HepG2 (cell line): ENCODE measurements at regions not wholly inside any gene's neighbourhood (a gene's known extent, or its start where the extent isn't known, plus 50 kb on each side); places are given as distances from the start of the nearest gene placed in this dataset.

Experiments used
- ATAC-seq: fragments of 200-7000 bp; cut with Tn5 transposase; 3 replicates; pipeline ENCODE4 v1.9.1; 2020; ENCODE audit warnings: mild to moderate bottlenecking, moderate library complexity
- BruUV-seq: library from RNA; stranded (reverse); fragments of 400-500 nt; replicated peaks from 2 replicates; lab custom pipeline; 2021; lab: Mats Ljungman, UMichigan
- CTCF ChIA-PET: fragments of 300-600 bp; formaldehyde crosslinking; extraction: SDS; loops from one replicate; lab custom pipeline; 2021; ENCODE audit warnings: low total read pairs, inconsistent platforms, low intra/inter-chr PET ratio; lab: Yijun Ruan, JAX
- POLR2A ChIA-PET: fragments of 350-600 bp; sonication (Branson Sonifier 250); formaldehyde crosslinking; loops from one replicate; lab custom pipeline; 2020; ENCODE audit warnings: antibody characterized with exemption, inconsistent platforms; lab: Yijun Ruan, JAX
- DNase-seq: peaks from one replicate; pipeline ENCODE4 v3.0.0-alpha.2; 2015; ENCODE audit warnings: low spot score
- FAIRE-seq: peaks from 3 replicates; lab custom pipeline; 2011; peaks lifted over from hg19 to GRCh38; lab: Jason Lieb, UNC
- H2AFZ ChIP-seq: one replicate; pipeline ENCODE4 v1.6.1; 2011; ENCODE audit warnings: low read length, inconsistent platforms
- H3K27ac ChIP-seq: fragments of 300-600 bp; 3 replicates; pipeline ENCODE4 v1.8.0; 2011; ENCODE audit warnings: mixed run types, mild to moderate bottlenecking, mixed read lengths, low read length, inconsistent platforms; ENCODE audit not compliant: insufficient read depth; ENCODE audit errors: extremely low read length
- H3K27me3 ChIP-seq, 2 experiments: fragments of 200-600 bp in 1 of 2; 2 replicates in 1 of 2; 3 replicates in 1 of 2; pipeline versions ENCODE4 v1.6.0 to v1.8.0; 2011; ENCODE audit warnings: low read length in 2 of 2, mild to moderate bottlenecking in 2 of 2, moderate library complexity in 2 of 2, inconsistent platforms in 1 of 2; ENCODE audit not compliant: insufficient read depth in 2 of 2, control insufficient read depth in 1 of 2
- H3K36me3 ChIP-seq, 2 experiments: fragments of 200-600 bp in 1 of 2; replicated peaks in 1 of 2; 2 replicates in 1 of 2; 3 replicates in 1 of 2; pipeline versions ENCODE4 v1.5.1 to v1.8.0; 2011; ENCODE audit warnings: low read length in 2 of 2, inconsistent platforms in 1 of 2; ENCODE audit not compliant: insufficient read depth in 2 of 2, control insufficient read depth in 1 of 2
- H3K4me1 ChIP-seq: 2 replicates; pipeline ENCODE4 v1.5.1; 2012; ENCODE audit warnings: low read length, inconsistent platforms; ENCODE audit not compliant: insufficient read depth
- H3K4me2 ChIP-seq: 2 replicates; pipeline ENCODE4 v1.6.0; 2011; ENCODE audit warnings: low read depth, low read length, inconsistent platforms
- H3K4me3 ChIP-seq, 3 experiments: fragments of 200-600 bp in 1 of 3; sonication (generic), shearing (Covaris generic) in 1 of 3; replicated peaks in 1 of 3; 2 replicates each; pipeline ENCODE4 v1.5.1; 2011 to 2016; ENCODE audit warnings: low read length in 3 of 3, inconsistent platforms in 2 of 3, low read depth in 2 of 3, mild to moderate bottlenecking in 2 of 3, control low read depth in 1 of 3, mixed read lengths in 1 of 3; ENCODE audit not compliant: insufficient read depth in 1 of 3
- H3K79me2 ChIP-seq: one replicate; pipeline ENCODE4 v1.6.1; 2011; ENCODE audit warnings: low read length, inconsistent platforms; ENCODE audit not compliant: insufficient read depth
- H3K9ac ChIP-seq: 2 replicates; pipeline ENCODE4 v1.6.0; 2011; ENCODE audit warnings: mild to moderate bottlenecking, low read depth, low read length, inconsistent platforms; ENCODE audit not compliant: insufficient read depth
- H3K9me3 ChIP-seq: 2 replicates; pipeline ENCODE4 v1.5.1; 2012; ENCODE audit warnings: mild to moderate bottlenecking, low read length
- H4K20me1 ChIP-seq: 2 replicates; pipeline ENCODE4 v1.6.0; 2011; ENCODE audit warnings: inconsistent platforms, mild to moderate bottlenecking, low read length, moderate library complexity; ENCODE audit not compliant: insufficient read depth
- CBX2 ChIP-seq, 2 experiments: fragments of 200-600 bp in 1 of 2; sonication (generic); formaldehyde crosslinking in 1 of 2; IDR thresholded peaks; 2 replicates each; pipeline versions ENCODE4 v1.7.0 to v1.8.1; 2018 to 2022; ENCODE audit warnings: low read depth in 2 of 2, low read length in 1 of 2, mild to moderate bottlenecking in 1 of 2, missing genetic modification reagents in 1 of 2
- CCDC6 ChIP-seq: sonication (generic); formaldehyde crosslinking; IDR thresholded peaks from 2 replicates; pipeline ENCODE4 v1.8.1; 2022; ENCODE audit warnings: mild to moderate bottlenecking, missing genetic modification reagents, moderate library complexity
- DMAP1 ChIP-seq: IDR thresholded peaks from 2 replicates; pipeline ENCODE4 v1.6.1; 2016
- HDAC2 ChIP-seq: sonication (generic); formaldehyde crosslinking; IDR thresholded peaks from 2 replicates; pipeline ENCODE4 v1.4.0; 2020; ENCODE audit warnings: missing genetic modification reagents
- HNRNPH1 ChIP-seq: fragments of 200-400 bp; formaldehyde crosslinking; optimal IDR thresholded peaks from 2 replicates; pipeline ENCODE3; 2017; ENCODE audit warnings: mild to moderate bottlenecking, low read depth, low read length
- HOXA9 ChIP-seq: sonication (generic); formaldehyde crosslinking; IDR thresholded peaks from 2 replicates; pipeline ENCODE4 v1.8.1; 2022; ENCODE audit warnings: missing genetic modification reagents, mild to moderate bottlenecking, moderate library complexity, borderline replicate concordance
- IRF2 ChIP-seq: IDR thresholded peaks from 2 replicates; pipeline ENCODE4 v1.6.1; 2018; ENCODE audit warnings: missing genetic modification reagents, missing compliant biosample characterization
- KDM5B ChIP-seq: sonication (generic); formaldehyde crosslinking; IDR thresholded peaks from 2 replicates; pipeline ENCODE4 v1.4.0; 2020; ENCODE audit warnings: missing genetic modification reagents, mild to moderate bottlenecking, borderline replicate concordance
- KLF11 ChIP-seq: IDR thresholded peaks from 2 replicates; pipeline ENCODE4 v1.6.1; 2016; ENCODE audit warnings: missing compliant biosample characterization
- MIXL1 ChIP-seq: IDR thresholded peaks from 2 replicates; pipeline ENCODE4 v1.6.1; 2016
- NFIB ChIP-seq: sonication (generic); formaldehyde crosslinking; IDR thresholded peaks from 2 replicates; pipeline ENCODE4 v1.9.0; 2021; ENCODE audit warnings: missing genetic modification reagents, mild to moderate bottlenecking, borderline replicate concordance
- SIN3A ChIP-seq: IDR thresholded peaks from 2 replicates; pipeline ENCODE4 v1.6.1; 2011; ENCODE audit warnings: low read depth, mild to moderate bottlenecking, control low read depth, low read length, borderline replicate concordance
- WGBS: methylation state at CpG from one replicate; pipeline ENCODE4 v1.1.6; 2017; ENCODE audit warnings: low lambda C conversion rate; 5-methylcytosine and 5-hydroxymethylcytosine counted together
- in situ Hi-C: cut with HindIII; loops from 2 replicates; pipeline ENCODE4 v1.10.0; 2017; ENCODE audit warnings: low pct_unique_long_range_greater_than_20kb; ENCODE audit not compliant: extremely low pct_ligation_motif_present
- intact Hi-C: fragments of 100-400 bp; cut with micrococcal nuclease; formaldehyde crosslinking; loops from one replicate; pipeline ENCODE4 v1.10.0; 2022; ENCODE audit not compliant: unreplicated experiment
- TF ChIP-seq, protein P1 (sequence below): sonication (generic); IDR thresholded peaks from 2 replicates; pipeline ENCODE4 v1.6.1; 2016; ENCODE audit warnings: low read depth, borderline replicate concordance
- TF ChIP-seq, protein P2 (sequence below): sonication (generic); formaldehyde crosslinking; IDR thresholded peaks from 2 replicates; pipeline ENCODE4 v1.4.0; 2020; ENCODE audit warnings: missing genetic modification reagents; ENCODE audit errors: not compliant biosample characterization
- TF ChIP-seq, protein P3 (sequence below), 2 experiments: sonication (generic) in 1 of 2; formaldehyde crosslinking in 1 of 2; IDR thresholded peaks; 2 replicates each; pipeline versions ENCODE4 v1.6.1 to v1.9.0; 2014 to 2022; ENCODE audit warnings: antibody characterized with exemption in 1 of 2, borderline replicate concordance in 1 of 2, inconsistent platforms in 1 of 2, low read depth in 1 of 2, missing genetic modification reagents in 1 of 2
- TF ChIP-seq, protein P4 (sequence below): sonication (generic); formaldehyde crosslinking; IDR thresholded peaks from 2 replicates; pipeline ENCODE4 v1.4.0; 2020; ENCODE audit warnings: mild to moderate bottlenecking, missing genetic modification reagents

DNA sequence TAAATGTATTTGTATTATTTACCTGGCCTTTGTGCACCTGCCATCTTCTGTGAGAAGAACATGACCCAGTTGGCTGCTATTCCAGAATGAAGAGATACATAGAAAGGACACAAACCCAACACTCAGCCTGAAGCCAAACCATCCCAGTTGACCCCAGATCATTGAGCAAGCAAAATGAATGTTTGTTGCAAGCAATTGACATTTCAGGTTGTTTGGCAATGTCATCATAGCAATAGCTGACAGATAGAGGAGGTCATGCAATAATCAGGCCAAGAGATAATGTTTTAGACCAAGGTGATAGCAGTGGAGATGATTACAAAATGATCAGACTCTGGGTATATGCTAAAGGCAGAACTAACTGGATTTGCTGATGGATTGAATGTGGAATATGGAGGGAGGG, 71.2 kb upstream of the TMEM164 start (continued):
- no peak for TF ChIP-seq NFIB (CRISPR knock-in tag)
- TF ChIP-seq, protein P1, sequence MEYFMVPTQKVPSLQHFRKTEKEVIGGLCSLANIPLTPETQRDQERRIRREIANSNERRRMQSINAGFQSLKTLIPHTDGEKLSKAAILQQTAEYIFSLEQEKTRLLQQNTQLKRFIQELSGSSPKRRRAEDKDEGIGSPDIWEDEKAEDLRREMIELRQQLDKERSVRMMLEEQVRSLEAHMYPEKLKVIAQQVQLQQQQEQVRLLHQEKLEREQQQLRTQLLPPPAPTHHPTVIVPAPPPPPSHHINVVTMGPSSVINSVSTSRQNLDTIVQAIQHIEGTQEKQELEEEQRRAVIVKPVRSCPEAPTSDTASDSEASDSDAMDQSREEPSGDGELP, result no peak
- TF ChIP-seq CBX2 (IDR thresholded peaks at IDR 0.05; ENCODE audit: low read depth, low read length), result no peak
- no peak for TF ChIP-seq CBX2 (CRISPR knock-in tag; IDR thresholded peaks at IDR 0.05; ENCODE audit: low read depth)
- no peak for TF ChIP-seq MIXL1 (CRISPR knock-in tag)
- TF ChIP-seq HOXA9, result no peak
- TF ChIP-seq HNRNPH1, result no peak
- TF ChIP-seq SIN3A, result no peak
- TF ChIP-seq, protein P2, sequence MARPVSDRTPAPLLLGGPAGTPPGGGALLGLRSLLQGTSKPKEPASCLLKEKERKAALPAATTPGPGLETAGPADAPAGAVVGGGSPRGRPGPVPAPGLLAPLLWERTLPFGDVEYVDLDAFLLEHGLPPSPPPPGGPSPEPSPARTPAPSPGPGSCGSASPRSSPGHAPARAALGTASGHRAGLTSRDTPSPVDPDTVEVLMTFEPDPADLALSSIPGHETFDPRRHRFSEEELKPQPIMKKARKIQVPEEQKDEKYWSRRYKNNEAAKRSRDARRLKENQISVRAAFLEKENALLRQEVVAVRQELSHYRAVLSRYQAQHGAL (CRISPR knock-in tag), result no peak

DNA sequence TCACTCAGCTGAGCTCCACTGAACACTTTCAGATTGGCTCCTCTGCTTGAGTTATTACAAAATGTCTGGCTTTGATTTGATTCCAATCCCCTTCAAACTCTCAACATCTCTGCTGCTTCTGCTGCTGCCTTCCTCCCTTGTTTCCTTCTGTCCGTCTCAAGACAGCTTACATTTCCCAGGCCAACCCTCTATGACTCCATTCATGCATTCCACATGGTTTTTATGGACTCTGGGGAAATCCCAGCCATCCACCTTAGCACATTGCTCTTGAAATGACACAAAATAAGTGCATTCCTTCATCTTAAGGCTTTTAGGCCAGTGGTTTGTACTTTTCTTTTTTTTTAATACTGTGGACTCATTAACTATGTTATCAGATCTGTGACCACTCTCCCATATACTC, 68.5 kb upstream of the TMEM164 start:
- ATAC-seq, result no peak
- H3K9me3 ChIP-seq, result no peaks in the 10 kb centered on the region
- DNase-seq, result no peak
- H3K4me3 ChIP-seq, result no peak overlapping the region
- H3K36me3 ChIP-seq, result no peaks in the 10 kb centered on the region
- WGBS, result 0% methylated on average over 1 of the region's 1 CpG
- H3K79me2 ChIP-seq, result no peaks in the 10 kb centered on the region
- CTCF ChIA-PET, result no interaction called here
- POLR2A ChIA-PET, result no interaction called here
- no TSS peak for BruUV-seq
- intact Hi-C loops (no loop called here), in situ Hi-C loops (no loop called here)
- TF ChIP-seq CCDC6 (no peak), KDM5B (no peak), DMAP1 (CRISPR knock-in tag) (no peak), HDAC2 (no peak), IRF2 (CRISPR knock-in tag) (no peak), KLF11 (CRISPR knock-in tag) (no peak)
- TF ChIP-seq, protein P3, sequence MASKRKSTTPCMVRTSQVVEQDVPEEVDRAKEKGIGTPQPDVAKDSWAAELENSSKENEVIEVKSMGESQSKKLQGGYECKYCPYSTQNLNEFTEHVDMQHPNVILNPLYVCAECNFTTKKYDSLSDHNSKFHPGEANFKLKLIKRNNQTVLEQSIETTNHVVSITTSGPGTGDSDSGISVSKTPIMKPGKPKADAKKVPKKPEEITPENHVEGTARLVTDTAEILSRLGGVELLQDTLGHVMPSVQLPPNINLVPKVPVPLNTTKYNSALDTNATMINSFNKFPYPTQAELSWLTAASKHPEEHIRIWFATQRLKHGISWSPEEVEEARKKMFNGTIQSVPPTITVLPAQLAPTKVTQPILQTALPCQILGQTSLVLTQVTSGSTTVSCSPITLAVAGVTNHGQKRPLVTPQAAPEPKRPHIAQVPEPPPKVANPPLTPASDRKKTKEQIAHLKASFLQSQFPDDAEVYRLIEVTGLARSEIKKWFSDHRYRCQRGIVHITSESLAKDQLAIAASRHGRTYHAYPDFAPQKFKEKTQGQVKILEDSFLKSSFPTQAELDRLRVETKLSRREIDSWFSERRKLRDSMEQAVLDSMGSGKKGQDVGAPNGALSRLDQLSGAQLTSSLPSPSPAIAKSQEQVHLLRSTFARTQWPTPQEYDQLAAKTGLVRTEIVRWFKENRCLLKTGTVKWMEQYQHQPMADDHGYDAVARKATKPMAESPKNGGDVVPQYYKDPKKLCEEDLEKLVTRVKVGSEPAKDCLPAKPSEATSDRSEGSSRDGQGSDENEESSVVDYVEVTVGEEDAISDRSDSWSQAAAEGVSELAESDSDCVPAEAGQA (IDR thresholded peaks at IDR 0.05; ENCODE audit: low read depth), result no peak
- TF ChIP-seq, protein P3 (CRISPR knock-in tag; IDR thresholded peaks at IDR 0.05; ENCODE audit: borderline replicate concordance), result no peak
- TF ChIP-seq, protein P4, sequence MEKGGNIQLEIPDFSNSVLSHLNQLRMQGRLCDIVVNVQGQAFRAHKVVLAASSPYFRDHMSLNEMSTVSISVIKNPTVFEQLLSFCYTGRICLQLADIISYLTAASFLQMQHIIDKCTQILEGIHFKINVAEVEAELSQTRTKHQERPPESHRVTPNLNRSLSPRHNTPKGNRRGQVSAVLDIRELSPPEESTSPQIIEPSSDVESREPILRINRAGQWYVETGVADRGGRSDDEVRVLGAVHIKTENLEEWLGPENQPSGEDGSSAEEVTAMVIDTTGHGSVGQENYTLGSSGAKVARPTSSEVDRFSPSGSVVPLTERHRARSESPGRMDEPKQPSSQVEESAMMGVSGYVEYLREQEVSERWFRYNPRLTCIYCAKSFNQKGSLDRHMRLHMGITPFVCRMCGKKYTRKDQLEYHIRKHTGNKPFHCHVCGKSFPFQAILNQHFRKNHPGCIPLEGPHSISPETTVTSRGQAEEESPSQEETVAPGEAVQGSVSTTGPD (CRISPR knock-in tag), result no peak
- H3K4me1 ChIP-seq, result no peaks in the 10 kb centered on the region
- H3K9ac ChIP-seq, result no peak overlapping the region
- H4K20me1 ChIP-seq, result no peaks in the 10 kb centered on the region
- no peak overlapping the region for H3K27ac ChIP-seq
- FAIRE-seq, result no peak
- H3K4me2 ChIP-seq, result no peak overlapping the region
- no peak overlapping the region for H2AFZ ChIP-seq
- no peaks in the 10 kb centered on the region for H3K27me3 ChIP-seq
